HG03342 (cell line): ENCODE measurements at regions not wholly inside any gene's neighbourhood (a gene's known extent, or its start where the extent isn't known, plus 50 kb on each side); places are given as distances from the start of the nearest gene placed in this dataset.

Source experiments
- ATAC-seq: cut with Tn5 transposase; IDR thresholded peaks from one replicate; pipeline ENCODE4 v1.9.1; 2021; ENCODE audit warnings: mild to moderate bottlenecking, moderate library complexity; ENCODE audit not compliant: unreplicated experiment

GRCh38 chr11:92850296-92850826 lies 119.1 kb upstream of the MTNR1B start:
- ATAC-seq = no peak

- ATAC-seq = no peak
Observed at GRCh38 chr11:92852229-92852628, 117.2 kb upstream of the MTNR1B start.

DNA sequence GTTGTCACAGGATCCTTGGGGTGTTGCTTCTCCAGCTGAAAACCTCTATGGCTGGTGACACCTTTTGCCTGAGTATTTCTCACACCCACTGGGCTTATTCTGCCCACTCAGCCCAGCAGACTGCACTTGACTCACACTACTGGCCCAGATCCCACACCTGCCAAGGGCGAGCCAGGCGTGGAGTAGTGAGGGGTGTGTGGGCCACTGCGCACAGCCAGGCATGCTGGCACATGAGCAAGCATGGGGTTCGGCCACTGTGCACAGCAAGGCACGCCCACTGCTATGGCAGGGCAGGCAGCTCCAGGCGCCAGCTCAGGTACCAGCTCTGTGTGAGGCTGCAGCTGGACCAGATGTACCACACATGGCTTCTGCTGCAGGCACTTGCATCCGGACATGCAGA lies 116.5 kb upstream of the MTNR1B start:
- ATAC-seq = no peak

DNA sequence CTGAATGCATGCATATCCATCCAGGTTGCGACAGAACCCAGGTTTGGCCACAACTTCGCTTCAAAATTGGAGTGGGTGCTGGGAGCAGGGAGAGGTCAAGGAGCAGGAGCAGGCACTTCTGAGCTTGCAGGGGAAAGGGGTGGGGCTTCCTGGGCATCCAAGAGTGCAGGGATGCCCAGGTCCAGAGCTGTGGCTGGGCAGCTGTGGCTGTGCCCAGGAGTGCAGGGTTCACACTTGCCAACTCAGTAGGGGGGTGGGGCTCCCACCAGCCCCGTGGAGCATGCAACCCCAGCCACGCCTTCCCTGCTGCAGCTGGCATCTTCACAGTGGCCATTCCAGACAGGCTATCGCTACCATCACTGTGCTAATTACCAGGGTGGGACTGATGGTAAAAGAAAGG lies 115.3 kb upstream of the MTNR1B start:
- ATAC-seq = no peak

DNA sequence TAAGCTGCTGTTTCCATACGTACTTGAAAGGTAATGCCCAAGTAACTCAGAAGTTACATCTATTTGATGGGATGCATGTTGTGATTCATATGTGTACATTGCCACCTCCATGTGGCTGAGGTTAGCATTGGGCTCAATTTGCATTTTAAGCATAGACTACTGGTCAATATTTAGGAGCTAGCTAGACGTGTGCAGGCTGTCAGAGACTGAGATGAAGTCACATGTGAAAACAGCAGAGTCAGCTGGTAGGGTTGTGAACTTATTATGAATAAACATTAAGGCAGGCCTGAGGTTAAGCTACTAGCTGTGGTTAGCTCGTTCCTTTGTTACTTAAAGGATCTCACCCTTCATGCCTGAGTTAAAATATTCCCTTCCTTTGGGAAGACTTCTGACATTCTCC lies 114.5 kb upstream of the MTNR1B start:
- no peak for ATAC-seq

GRCh38 chr11:92855607-92856405 lies 113.6 kb upstream of the MTNR1B start:
- ATAC-seq = no peak

- ATAC-seq = no peak
Observed at GRCh38 chr11:92857407-92857806, 112.0 kb upstream of the MTNR1B start.

DNA sequence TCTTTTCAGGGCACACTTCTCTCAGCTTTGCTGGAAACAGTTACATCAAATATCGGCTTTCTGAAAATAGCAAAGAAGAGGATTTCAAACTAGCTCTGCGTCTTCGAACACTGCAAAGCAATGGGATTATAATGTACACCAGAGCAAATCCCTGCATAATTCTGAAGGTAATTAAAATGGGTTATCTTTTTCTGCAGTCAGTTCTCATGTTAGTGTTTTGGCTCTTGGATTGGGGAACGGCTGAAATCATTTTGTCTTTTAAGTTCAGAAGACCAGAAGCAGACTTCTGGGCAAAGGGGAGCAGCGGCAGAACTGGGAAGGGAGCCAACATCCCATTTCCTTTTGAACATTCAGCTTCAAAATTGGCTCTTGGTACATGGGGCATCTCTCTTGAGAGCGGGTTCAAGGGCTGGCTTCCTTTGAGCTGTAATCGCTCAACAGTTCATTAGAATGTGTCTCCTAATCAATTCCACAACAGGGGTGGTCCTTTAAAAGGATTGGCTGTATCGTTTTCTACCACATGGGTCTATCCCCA lies 110.2 kb upstream of the MTNR1B start:
- no peak for ATAC-seq

GRCh38 chr11:92861634-92862033 lies 107.8 kb upstream of the MTNR1B start:
- no peak for ATAC-seq

- ATAC-seq = no peak
Observed at GRCh38 chr11:92865352-92865751, 104.1 kb upstream of the MTNR1B start.

GRCh38 chr11:92866679-92867282 lies 102.7 kb upstream of the MTNR1B start:
- no peak for ATAC-seq

DNA sequence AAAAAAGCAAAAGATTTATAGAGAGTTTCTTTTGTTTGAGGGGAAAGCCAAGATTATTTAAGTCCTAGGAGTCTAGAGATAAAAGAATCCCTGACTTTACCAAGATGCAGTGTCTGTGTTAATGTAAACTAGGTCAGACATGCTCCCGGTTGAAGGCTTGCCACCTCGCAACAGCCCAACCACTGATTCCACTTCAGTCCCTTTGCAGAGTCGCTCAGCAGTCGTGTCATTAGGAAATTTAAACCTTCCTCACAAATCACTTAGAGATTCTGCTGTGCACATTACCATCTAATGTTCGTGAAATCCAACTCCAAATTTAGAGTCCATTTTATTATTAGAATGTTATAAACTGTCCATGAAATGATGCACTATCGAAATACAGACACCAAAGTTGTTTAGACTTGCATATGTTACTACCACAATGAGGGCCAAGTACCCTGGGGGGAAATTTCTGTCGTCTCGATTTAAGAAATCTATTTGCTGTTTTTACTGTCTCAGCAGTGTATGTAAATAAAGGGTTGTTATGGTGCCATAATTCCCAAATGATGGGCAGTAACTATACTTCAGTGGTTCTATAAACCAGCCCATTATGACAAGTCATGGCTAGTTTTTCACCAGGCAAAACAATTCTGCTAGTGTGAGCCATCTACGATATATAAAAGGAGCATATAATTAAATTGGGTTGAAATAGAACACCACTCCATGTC lies 101.4 kb upstream of the MTNR1B start:
- no peak for ATAC-seq

GRCh38 chr11:92869716-92870115 lies 99.7 kb upstream of the MTNR1B start:
- no peak for ATAC-seq

DNA sequence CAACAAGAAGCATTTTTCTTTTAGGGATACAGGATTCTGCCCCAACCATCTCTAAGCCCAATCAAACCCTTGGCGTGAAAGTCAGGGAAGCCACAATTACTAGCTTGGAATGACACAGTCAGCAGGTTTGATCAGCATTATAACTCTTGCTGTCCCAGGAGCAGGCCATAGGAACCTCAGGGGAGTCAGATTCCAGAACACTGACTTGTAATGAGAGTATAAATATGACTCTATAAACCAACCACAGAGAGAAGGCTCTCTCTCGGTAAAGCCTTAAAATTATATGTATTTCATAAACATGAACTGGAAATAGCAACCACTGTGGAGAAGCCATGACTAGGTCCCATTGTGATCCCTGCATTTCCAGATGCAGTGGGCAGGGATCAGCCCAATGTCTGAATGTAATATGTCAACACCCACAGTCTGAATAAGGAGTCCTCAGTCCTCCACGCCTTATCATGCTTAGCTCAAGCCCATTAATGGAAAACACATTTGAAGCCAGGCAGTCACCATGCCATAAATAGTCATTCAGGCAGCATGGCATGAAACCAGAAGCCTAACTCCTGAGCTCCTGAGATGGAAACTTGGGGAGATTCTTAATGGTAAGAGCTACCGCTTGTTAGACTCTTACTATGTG lies 99.1 kb upstream of the MTNR1B start:
- no peak for ATAC-seq

DNA sequence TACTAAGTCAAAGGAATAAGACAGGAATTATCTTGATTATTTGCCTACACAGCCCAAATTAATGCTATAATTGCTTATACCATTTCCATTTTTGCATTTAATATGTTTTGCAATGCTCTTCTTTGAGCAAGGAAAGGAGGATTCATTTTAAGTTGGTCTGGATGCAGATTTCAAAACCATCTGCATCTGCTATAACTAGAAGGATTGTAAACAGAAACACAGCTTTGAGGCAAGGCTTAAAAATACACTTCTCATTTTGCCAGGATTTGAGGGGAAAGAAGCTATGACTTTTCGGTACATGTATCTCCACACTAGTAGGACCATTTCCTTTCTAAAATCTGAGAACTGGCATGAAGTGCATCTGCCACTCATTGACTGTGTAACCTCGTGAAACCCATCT lies 95.9 kb upstream of the MTNR1B start:
- no peak for ATAC-seq

DNA sequence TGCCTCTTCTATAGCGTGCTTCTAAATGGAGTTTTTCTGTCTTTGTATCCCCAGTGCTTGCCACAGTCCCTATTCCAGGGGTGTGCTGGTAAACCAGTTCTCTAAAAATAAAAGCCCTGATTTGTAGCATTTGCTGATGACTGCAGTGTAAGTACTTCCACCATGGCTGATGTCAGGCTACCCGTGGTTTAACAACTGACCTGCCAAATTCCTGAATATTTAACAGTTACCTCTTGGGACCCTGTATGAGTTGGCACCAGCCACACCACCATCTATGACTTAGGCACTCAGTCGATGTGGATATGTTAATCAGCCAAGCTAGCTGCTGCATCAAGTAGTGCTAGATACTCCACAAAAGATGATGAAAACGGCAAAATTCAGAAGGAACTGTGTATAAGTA lies 94.0 kb upstream of the MTNR1B start:
- ATAC-seq = no peak

DNA sequence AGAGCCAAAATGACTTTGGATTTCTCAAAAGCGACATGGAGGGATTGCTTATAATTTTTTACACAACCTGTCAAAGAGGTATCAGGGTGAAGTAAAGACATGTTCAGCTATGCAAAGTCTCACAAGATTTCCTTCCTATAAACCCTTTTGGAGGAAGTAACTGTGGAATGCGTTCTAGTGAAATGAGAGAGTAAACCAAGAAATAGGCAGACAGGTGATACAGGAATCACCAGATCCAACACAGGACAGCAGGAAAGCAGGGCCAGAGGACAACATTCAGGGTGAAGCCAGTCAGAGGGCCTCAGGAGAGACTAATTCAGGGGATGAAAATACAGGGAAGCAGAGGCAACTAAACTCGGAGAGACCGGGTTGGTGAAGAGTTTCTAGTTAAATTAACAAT lies 90.4 kb upstream of the MTNR1B start:
- ATAC-seq = no peak

GRCh38 chr11:92880381-92880780 lies 89.1 kb upstream of the MTNR1B start:
- ATAC-seq = no peak

- ATAC-seq = no peak
Observed at GRCh38 chr11:92881940-92882450, 87.5 kb upstream of the MTNR1B start.

GRCh38 chr11:92882828-92883611 lies 86.4 kb upstream of the MTNR1B start:
- ATAC-seq = no peak
